Gastrocnemius medialis (tissue), 4 donors: ENCODE measurements at regions not wholly inside any gene's neighbourhood (a gene's known extent, or its start where the extent isn't known, plus 50 kb on each side); places are given as distances from the start of the nearest gene placed in this dataset.

Source experiments
- ATAC-seq, 2 donors: fragments of 150-250 bp; one replicate each; pipeline ENCODE4 v1.9.1; 2016
- DNase-seq, 2 donors: peaks; one replicate each; pipeline ENCODE4 v3.0.0-alpha.2; 2019
- H3K27ac ChIP-seq, 4 donors: fragments of 200-600 bp; sonication (generic); 1 replicate in 1 of 4; 2 replicates in 3 of 4; pipeline ENCODE4 v1.5.1; 2016 to 2018; ENCODE audit warnings: mild to moderate bottlenecking in 2 of 4, moderate library complexity in 1 of 4
- H3K27me3 ChIP-seq, 3 donors: fragments of 200-600 bp; sonication (generic) in 2 of 3; 1 replicate in 1 of 3; 2 replicates in 2 of 3; pipeline versions ENCODE4 v1.5.1 to v1.6.0; 2016 to 2019; ENCODE audit warnings: mild to moderate bottlenecking in 1 of 3, moderate library complexity in 1 of 3
- H3K36me3 ChIP-seq, 2 donors: fragments of 200-600 bp; sonication (generic) in 1 of 2; one replicate each; pipeline ENCODE4 v1.5.1; 2017 to 2018
- H3K4me1 ChIP-seq, 2 donors: fragments of 200-600 bp; sonication (generic) in 1 of 2; one replicate each; pipeline ENCODE4 v1.5.1; 2016 to 2017; ENCODE audit warnings: mild to moderate bottlenecking in 2 of 2
- H3K4me3 ChIP-seq, 4 donors: fragments of 200-600 bp; sonication (generic) in 3 of 4; 1 replicate in 1 of 4; 2 replicates in 3 of 4; pipeline ENCODE4 v1.5.1; 2016 to 2019; ENCODE audit warnings: mild to moderate bottlenecking in 2 of 4
- H3K9me3 ChIP-seq, 3 donors: fragments of 200-600 bp; sonication (generic) in 2 of 3; 1 replicate in 1 of 3; 2 replicates in 2 of 3; pipeline ENCODE4 v1.5.1; 2016 to 2019
- POLR2A ChIP-seq, 2 donors: fragments of 450-650 bp; IDR thresholded peaks; one replicate each; pipeline ENCODE4 v1.6.1; 2017; ENCODE audit warnings: antibody characterized with exemption in 2 of 2, mild to moderate bottlenecking in 2 of 2, moderate library complexity in 2 of 2
- in situ Hi-C, 4 donors: fragments of 200-750 bp; cut with MboI; loops; one replicate each; pipeline versions ENCODE4 v1.15.0 to v1.8.0; 2017; ENCODE audit warnings: low sequenced_read_pairs in 4 of 4
- intact Hi-C: fragments of 100-400 bp; cut with DNase I; formaldehyde crosslinking; loops from one replicate; pipeline ENCODE4 v1.15.1; 2023; ENCODE audit warnings: low total_unique reads
- TF ChIP-seq, protein P1 (sequence below), 5 experiments: fragments of 450-650 bp in 3 of 5; fragments of 200-600 bp in 2 of 5; sonication (generic) in 2 of 5; IDR thresholded peaks in 4 of 5; conservative IDR thresholded peaks in 1 of 5; 1 replicate in 4 of 5; 2 replicates in 1 of 5; pipeline ENCODE4 v1.5.1; 2016 to 2019; ENCODE audit warnings: antibody characterized with exemption in 5 of 5, mild to moderate bottlenecking in 3 of 5, moderate library complexity in 3 of 5

DNA sequence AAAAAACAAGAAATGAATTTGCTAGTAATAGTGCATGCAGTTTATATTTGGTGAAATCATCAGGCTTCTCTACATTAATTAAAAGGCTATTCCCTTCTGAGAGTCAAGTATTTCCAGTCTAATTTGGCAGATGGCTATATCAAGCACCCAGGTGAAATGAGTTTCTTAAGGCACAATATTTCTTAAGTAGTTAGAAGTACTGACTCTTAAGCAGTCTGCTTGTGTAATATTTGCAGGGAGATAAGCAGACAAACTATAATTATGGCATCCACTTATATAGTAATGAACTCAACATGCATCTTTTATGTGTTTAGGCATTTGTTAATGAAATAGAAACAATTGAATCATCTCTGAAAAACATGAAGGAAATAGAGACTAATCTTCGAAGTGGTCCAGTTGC is 189.2 kb downstream of the UTRN start:
- TF ChIP-seq POLR2A (IDR thresholded peaks at IDR 0.05) = no peak
- TF ChIP-seq, protein P1, sequence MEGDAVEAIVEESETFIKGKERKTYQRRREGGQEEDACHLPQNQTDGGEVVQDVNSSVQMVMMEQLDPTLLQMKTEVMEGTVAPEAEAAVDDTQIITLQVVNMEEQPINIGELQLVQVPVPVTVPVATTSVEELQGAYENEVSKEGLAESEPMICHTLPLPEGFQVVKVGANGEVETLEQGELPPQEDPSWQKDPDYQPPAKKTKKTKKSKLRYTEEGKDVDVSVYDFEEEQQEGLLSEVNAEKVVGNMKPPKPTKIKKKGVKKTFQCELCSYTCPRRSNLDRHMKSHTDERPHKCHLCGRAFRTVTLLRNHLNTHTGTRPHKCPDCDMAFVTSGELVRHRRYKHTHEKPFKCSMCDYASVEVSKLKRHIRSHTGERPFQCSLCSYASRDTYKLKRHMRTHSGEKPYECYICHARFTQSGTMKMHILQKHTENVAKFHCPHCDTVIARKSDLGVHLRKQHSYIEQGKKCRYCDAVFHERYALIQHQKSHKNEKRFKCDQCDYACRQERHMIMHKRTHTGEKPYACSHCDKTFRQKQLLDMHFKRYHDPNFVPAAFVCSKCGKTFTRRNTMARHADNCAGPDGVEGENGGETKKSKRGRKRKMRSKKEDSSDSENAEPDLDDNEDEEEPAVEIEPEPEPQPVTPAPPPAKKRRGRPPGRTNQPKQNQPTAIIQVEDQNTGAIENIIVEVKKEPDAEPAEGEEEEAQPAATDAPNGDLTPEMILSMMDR (IDR thresholded peaks at IDR 0.05 in 4 of 5, conservative IDR thresholded peaks at IDR 0.05 in 1 of 5) = no peak
- peaks cover 8 to 18% of the 10 kb centered on the region in 2 donors for H3K4me1 ChIP-seq
- in situ Hi-C loops = no loop called here
- DNase-seq (no peak), ATAC-seq (no peak)
- H3K27me3 ChIP-seq = no peaks in the 10 kb centered on the region
- intact Hi-C loops = no loop called here
- no peak overlapping the region for H3K27ac ChIP-seq
- peaks cover 0 to 26% of the 10 kb centered on the region in 2 donors for H3K36me3 ChIP-seq
- H3K9me3 ChIP-seq = no peaks in the 10 kb centered on the region
- H3K4me3 ChIP-seq = no peak overlapping the region

- DNase-seq = no peak
- in situ Hi-C loops = loop anchor here in 1 of 4 donors (25.0 kb wide), 1 partner anchor 263 kb away; no protein-coding TSS in a partner anchor
- H3K27me3 ChIP-seq = no peaks in the 10 kb centered on the region
- H3K9me3 ChIP-seq = no peaks in the 10 kb centered on the region
- intact Hi-C loops = loop anchor here (5.0 kb wide), 2 partner anchors 143 to 188 kb away; partner anchors contain the start of gene UTRN
- H3K4me1 ChIP-seq = peaks cover 14 to 24% of the 10 kb centered on the region in 2 donors
- TF ChIP-seq POLR2A (IDR thresholded peaks at IDR 0.05) = no peak
- TF ChIP-seq, protein P1 (IDR thresholded peaks at IDR 0.05 in 4 of 5, conservative IDR thresholded peaks at IDR 0.05 in 1 of 5) = no peak
- ATAC-seq = no peak
- H3K4me3 ChIP-seq = no peak overlapping the region
- H3K27ac ChIP-seq = no peak overlapping the region
- H3K36me3 ChIP-seq = peaks cover 0 to 26% of the 10 kb centered on the region in 2 donors
Measured at GRCh38 chr6:144474904-144475303, 189.8 kb downstream of the UTRN start.

DNA sequence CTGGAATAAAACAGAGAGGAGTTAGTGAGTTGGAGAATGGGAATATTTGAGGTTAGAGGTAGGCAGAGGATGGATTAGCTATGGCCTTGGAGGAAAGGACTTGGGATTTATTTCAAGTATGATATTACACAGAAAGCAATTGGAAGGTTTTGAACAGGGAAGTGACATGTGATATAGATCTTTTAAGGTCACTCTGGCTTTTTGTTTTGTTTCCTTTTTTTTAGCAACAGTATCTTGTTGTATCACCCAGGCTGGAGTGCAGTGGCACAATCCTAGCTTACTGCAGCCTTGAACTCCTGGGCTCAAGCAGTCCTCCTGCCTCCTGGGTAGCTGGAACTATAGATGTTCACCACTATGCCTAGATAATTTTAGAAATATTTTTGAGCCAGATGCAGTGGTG is 190.3 kb downstream of the UTRN start:
- Histone ChIP-seq H3K4me3 (no peak overlapping the region), H3K36me3 (peaks cover 0 to 26% of the 10 kb centered on the region in 2 donors), H3K9me3 (no peaks in the 10 kb centered on the region), H3K27ac (no peak overlapping the region), H3K27me3 (no peaks in the 10 kb centered on the region), H3K4me1 (peaks cover 17 to 26% of the 10 kb centered on the region in 2 donors)
- no peak for TF ChIP-seq POLR2A (IDR thresholded peaks at IDR 0.05)
- TF ChIP-seq, protein P1 (IDR thresholded peaks at IDR 0.05 in 4 of 5, conservative IDR thresholded peaks at IDR 0.05 in 1 of 5) = no peak
- ATAC-seq (no peak), DNase-seq (no peak)
- in situ Hi-C loops = loop anchor here in 1 of 4 donors (25.0 kb wide), 1 partner anchor 263 kb away; no protein-coding TSS in a partner anchor
- intact Hi-C loops = loop anchor here (5.0 kb wide), 2 partner anchors 143 to 188 kb away; partner anchors contain the start of gene UTRN

DNA sequence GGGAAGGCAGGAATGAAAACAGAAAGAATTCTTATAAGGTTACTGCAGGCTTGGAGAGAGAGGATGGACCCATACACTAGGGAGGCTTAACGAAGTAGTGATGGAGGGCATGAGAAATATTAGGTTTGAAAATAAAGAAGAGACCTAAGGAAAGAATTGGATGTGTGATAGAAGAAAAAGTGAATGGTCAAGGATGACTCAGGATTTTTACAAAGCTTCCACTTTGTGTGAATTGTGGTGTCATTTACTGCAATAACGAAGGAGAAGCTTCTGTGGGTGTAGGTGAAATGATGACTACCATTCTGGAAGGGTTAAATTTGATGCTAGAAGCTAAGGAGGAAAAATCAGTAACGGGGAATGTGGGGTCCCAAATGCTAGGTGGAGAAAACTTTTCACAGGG is 191.2 kb downstream of the UTRN start:
- H3K4me3 ChIP-seq = no peak overlapping the region
- ATAC-seq = no peak
- H3K27me3 ChIP-seq = no peaks in the 10 kb centered on the region
- in situ Hi-C loops = loop anchor here in 1 of 4 donors (25.0 kb wide), 1 partner anchor 264 kb away; no protein-coding TSS in a partner anchor
- intact Hi-C loops = loop anchor here (5.0 kb wide), 2 partner anchors 144 to 189 kb away; partner anchors contain the start of gene UTRN
- H3K36me3 ChIP-seq = peaks cover 0 to 26% of the 10 kb centered on the region in 2 donors
- no peaks in the 10 kb centered on the region for H3K9me3 ChIP-seq
- TF ChIP-seq, protein P1 (IDR thresholded peaks at IDR 0.05 in 4 of 5, conservative IDR thresholded peaks at IDR 0.05 in 1 of 5) = no peak
- TF ChIP-seq POLR2A (IDR thresholded peaks at IDR 0.05) = no peak
- no peak overlapping the region for H3K27ac ChIP-seq
- peaks cover 17 to 26% of the 10 kb centered on the region in 2 donors for H3K4me1 ChIP-seq
- no peak for DNase-seq
